Osteoblast (primary cell): ENCODE measurements at regions not wholly inside any gene's neighbourhood (a gene's known extent, or its start where the extent isn't known, plus 50 kb on each side); places are given as distances from the start of the nearest gene placed in this dataset.

Experiments
- DNase-seq: peaks from one replicate; pipeline ENCODE4 v3.0.0; 2011; ENCODE audit warnings: low spot score, mixed read lengths; ENCODE audit not compliant: insufficient read length; ENCODE audit errors: missing footprints
- H2AFZ ChIP-seq: 2 replicates; pipeline ENCODE4 v1.6.0; 2011; ENCODE audit warnings: mild to moderate bottlenecking, low read length
- H3K27ac ChIP-seq: 2 replicates; pipeline ENCODE4 v1.5.1; 2011; ENCODE audit warnings: mild to moderate bottlenecking, low read depth, low read length, moderate library complexity
- H3K27me3 ChIP-seq: 2 replicates; pipeline ENCODE4 v1.6.0; 2012; ENCODE audit warnings: mild to moderate bottlenecking, control low read depth, inconsistent platforms, low read length, moderate library complexity; ENCODE audit not compliant: insufficient read depth
- H3K36me3 ChIP-seq: 2 replicates; pipeline ENCODE4 v1.5.1; 2011; ENCODE audit warnings: mild to moderate bottlenecking, low read length, control low read depth, moderate library complexity; ENCODE audit not compliant: insufficient read depth
- H3K4me1 ChIP-seq: 2 replicates; pipeline ENCODE4 v1.5.1; 2011; ENCODE audit warnings: mild to moderate bottlenecking, low read length, control low read depth, moderate library complexity; ENCODE audit not compliant: insufficient read depth
- H3K4me2 ChIP-seq: 2 replicates; pipeline ENCODE4 v1.6.0; 2011; ENCODE audit warnings: mild to moderate bottlenecking, low read length; ENCODE audit not compliant: insufficient read depth
- H3K4me3 ChIP-seq: fragments of 200-600 bp; sonication (generic); 3 replicates; pipeline ENCODE4 v1.5.1; 2012; ENCODE audit warnings: mild to moderate bottlenecking, low read length, inconsistent platforms; ENCODE audit not compliant: insufficient read depth
- H3K79me2 ChIP-seq: 2 replicates; pipeline ENCODE4 v1.6.0; 2012; ENCODE audit warnings: mild to moderate bottlenecking, low read length, control low read depth, inconsistent platforms; ENCODE audit not compliant: insufficient read depth
- H3K9me3 ChIP-seq: 2 replicates; pipeline ENCODE4 v1.5.1; 2011; ENCODE audit warnings: low read depth, low read length, control low read depth
- H4K20me1 ChIP-seq: 2 replicates; pipeline ENCODE4 v1.6.0; 2012; ENCODE audit warnings: mild to moderate bottlenecking, low read length, control low read depth; ENCODE audit not compliant: insufficient read depth
- TF ChIP-seq, protein P1 (sequence below): IDR thresholded peaks from 2 replicates; pipeline ENCODE4 v1.5.1; 2011; ENCODE audit warnings: mild to moderate bottlenecking, low read depth, low read length, moderate library complexity; ENCODE audit errors: extremely low read depth

DNA sequence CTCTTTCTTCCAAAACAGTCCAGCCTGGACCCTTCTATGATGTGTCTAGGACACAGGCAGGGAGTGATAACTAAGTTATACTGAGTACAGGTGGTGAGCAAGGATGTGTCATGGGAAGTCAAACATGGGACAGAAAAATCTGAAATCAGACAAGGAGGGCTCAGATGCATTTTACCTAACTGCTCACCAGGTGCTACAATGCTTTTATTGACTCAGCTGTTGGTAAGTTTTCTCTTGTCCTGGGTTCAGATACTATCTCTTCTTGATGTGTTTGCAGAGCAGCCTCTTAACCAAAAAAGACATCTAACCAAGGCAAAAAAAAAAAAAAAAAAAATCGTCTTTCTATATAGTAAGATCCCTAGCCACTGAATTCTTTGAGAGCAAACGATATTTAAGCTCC is 378.6 kb downstream of the VPS13C start:
- no peak overlapping the region for H3K27ac ChIP-seq
- H3K4me2 ChIP-seq = no peak overlapping the region
- H3K79me2 ChIP-seq = no peaks in the 10 kb centered on the region
- no peaks in the 10 kb centered on the region for H3K9me3 ChIP-seq
- H3K4me3 ChIP-seq = no peak overlapping the region
- H2AFZ ChIP-seq = no peak overlapping the region
- H4K20me1 ChIP-seq = no peaks in the 10 kb centered on the region
- no peaks in the 10 kb centered on the region for H3K27me3 ChIP-seq
- DNase-seq = no peak
- H3K36me3 ChIP-seq = no peaks in the 10 kb centered on the region
- TF ChIP-seq, protein P1, sequence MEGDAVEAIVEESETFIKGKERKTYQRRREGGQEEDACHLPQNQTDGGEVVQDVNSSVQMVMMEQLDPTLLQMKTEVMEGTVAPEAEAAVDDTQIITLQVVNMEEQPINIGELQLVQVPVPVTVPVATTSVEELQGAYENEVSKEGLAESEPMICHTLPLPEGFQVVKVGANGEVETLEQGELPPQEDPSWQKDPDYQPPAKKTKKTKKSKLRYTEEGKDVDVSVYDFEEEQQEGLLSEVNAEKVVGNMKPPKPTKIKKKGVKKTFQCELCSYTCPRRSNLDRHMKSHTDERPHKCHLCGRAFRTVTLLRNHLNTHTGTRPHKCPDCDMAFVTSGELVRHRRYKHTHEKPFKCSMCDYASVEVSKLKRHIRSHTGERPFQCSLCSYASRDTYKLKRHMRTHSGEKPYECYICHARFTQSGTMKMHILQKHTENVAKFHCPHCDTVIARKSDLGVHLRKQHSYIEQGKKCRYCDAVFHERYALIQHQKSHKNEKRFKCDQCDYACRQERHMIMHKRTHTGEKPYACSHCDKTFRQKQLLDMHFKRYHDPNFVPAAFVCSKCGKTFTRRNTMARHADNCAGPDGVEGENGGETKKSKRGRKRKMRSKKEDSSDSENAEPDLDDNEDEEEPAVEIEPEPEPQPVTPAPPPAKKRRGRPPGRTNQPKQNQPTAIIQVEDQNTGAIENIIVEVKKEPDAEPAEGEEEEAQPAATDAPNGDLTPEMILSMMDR = no peak
- H3K4me1 ChIP-seq = no peaks in the 10 kb centered on the region

DNA sequence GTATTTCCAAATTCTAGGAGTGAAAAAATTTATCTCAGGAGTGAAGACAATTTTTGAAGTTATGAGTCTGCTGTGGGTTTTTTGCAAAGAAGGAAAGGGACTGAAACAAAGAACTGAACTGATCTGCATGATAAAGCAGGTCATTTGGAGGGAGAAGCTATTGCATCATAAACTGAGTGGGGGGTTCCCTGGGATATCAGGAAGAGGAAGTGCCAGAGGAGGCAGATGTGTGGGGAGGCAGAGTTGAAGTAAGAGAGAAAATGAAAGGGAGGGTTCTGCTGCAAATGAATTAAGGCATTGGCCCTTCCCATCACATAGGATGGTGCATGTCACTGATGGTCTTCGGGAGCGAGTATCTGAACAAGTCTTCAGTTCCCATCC is 379.2 kb downstream of the VPS13C start:
- no peak overlapping the region for H3K4me2 ChIP-seq
- no peak overlapping the region for H2AFZ ChIP-seq
- DNase-seq = no peak
- no peak overlapping the region for H3K4me3 ChIP-seq
- H3K36me3 ChIP-seq = no peaks in the 10 kb centered on the region
- no peak overlapping the region for H3K27ac ChIP-seq
- H3K27me3 ChIP-seq = no peaks in the 10 kb centered on the region
- TF ChIP-seq, protein P1 = no peak
- no peaks in the 10 kb centered on the region for H3K4me1 ChIP-seq
- no peaks in the 10 kb centered on the region for H3K9me3 ChIP-seq
- H4K20me1 ChIP-seq = no peaks in the 10 kb centered on the region
- no peaks in the 10 kb centered on the region for H3K79me2 ChIP-seq

DNA sequence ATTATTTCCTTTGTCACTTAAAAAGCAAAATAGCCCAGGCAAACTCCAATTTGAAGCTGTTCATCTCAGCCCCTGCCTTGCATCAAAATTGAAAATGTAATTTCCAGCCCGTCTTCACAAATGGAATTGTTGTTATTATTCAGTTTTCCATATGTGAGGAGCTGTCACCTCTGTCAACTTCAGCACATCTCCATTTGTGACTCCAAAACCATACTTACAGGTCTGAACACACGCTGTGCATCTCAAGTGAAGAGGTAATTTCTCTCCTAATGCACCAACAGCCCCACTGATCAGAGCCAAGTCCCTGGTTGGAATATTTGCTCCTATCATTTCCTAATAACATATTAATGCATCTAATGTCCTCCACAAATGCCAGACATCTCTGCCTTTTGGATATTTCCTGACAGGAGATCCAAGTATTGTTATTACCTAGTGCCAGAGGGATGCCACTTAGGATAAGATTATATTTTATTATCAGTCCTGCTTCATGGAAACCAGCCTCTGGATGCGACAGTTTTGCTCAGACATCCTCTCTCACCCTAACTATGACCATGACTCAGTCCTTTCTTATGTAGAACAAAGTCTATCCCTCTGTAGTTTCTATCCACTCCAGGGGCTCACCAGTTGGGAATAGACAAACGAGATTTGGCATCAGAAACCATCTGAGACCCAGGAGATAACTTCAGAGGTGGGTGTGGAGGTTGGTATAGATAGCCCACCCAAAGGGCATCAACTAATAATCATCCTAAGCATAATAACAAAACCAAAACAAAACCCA is 379.8 kb downstream of the VPS13C start:
- no peaks in the 10 kb centered on the region for H3K9me3 ChIP-seq
- no peaks in the 10 kb centered on the region for H3K36me3 ChIP-seq
- DNase-seq = no peak
- no peak overlapping the region for H3K4me2 ChIP-seq
- TF ChIP-seq, protein P1 = no peak
- no peaks in the 10 kb centered on the region for H3K27me3 ChIP-seq
- H3K4me1 ChIP-seq = no peaks in the 10 kb centered on the region
- H3K4me3 ChIP-seq = no peak overlapping the region
- H4K20me1 ChIP-seq = no peaks in the 10 kb centered on the region
- H2AFZ ChIP-seq = no peak overlapping the region
- no peak overlapping the region for H3K27ac ChIP-seq
- no peaks in the 10 kb centered on the region for H3K79me2 ChIP-seq

DNA sequence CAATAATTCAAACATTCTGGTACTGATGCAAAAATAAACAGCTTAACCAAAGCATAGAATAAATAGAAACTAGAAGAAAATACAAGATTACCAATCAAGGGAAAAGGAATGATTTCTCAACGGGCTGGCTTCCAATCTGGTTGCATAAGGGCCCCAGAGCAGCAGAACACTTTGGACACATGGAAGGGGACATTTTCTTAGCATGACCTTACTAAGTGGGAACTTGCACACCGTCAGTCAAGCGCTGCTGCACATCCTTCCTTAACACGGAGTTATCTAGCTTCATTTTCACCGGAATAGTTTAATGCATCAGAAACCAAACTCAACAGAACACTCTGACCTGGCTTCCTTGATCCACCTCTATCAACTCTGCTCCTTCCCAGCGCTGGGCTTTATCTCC is 388.5 kb downstream of the VPS13C start:
- TF ChIP-seq, protein P1 = no peak
- Histone ChIP-seq H4K20me1 (no peaks in the 10 kb centered on the region), H3K9me3 (no peaks in the 10 kb centered on the region), H3K4me2 (no peak overlapping the region), H3K27ac (no peak overlapping the region), H3K79me2 (no peaks in the 10 kb centered on the region), H3K36me3 (no peaks in the 10 kb centered on the region), H3K4me1 (no peaks in the 10 kb centered on the region), H3K27me3 (no peaks in the 10 kb centered on the region), H3K4me3 (no peak overlapping the region), H2AFZ (no peak overlapping the region)
- no peak for DNase-seq
